SU-DHL-6 (cell line): ENCODE measurements at regions not wholly inside any gene's neighbourhood (a gene's known extent, or its start where the extent isn't known, plus 50 kb on each side); places are given as distances from the start of the nearest gene placed in this dataset.

Source experiments
- H2AFZ ChIP-seq: fragments of 200-600 bp; sonication (generic); 2 replicates; pipeline ENCODE4 v1.6.1; 2014; ENCODE audit warnings: low read depth, mild to moderate bottlenecking, moderate library complexity, mixed read lengths, antibody characterized with exemption, low read length; ENCODE audit not compliant: severe bottlenecking
- H3F3A ChIP-seq: fragments of 200-600 bp; shearing (Covaris generic); 2 replicates; pipeline ENCODE4 v1.6.0; 2016; ENCODE audit warnings: antibody characterized with exemption, mild to moderate bottlenecking; ENCODE audit not compliant: insufficient read depth
- H3K27ac ChIP-seq: fragments of 200-600 bp; sonication (generic); 2 replicates; pipeline ENCODE4 v1.5.1; 2016; ENCODE audit warnings: low read depth, mild to moderate bottlenecking, low read length, moderate library complexity, mixed read lengths
- H3K27me3 ChIP-seq: fragments of 200-600 bp; sonication (generic), shearing (Covaris generic); 2 replicates; pipeline ENCODE4 v1.6.0; 2014; ENCODE audit warnings: mild to moderate bottlenecking, low read length
- H3K36me3 ChIP-seq: fragments of 200-600 bp; sonication (generic); 2 replicates; pipeline ENCODE4 v1.6.1; 2014; ENCODE audit warnings: mild to moderate bottlenecking, low read length, mixed read lengths
- H3K4me2 ChIP-seq: fragments of 300-600, 200-600 bp; shearing (Covaris generic), sonication (generic); 2 replicates; pipeline ENCODE4 v1.6.0; 2014; ENCODE audit warnings: low read length, low read depth, mild to moderate bottlenecking; ENCODE audit not compliant: poor library complexity, severe bottlenecking
- H3K4me3 ChIP-seq: fragments of 200-600 bp; sonication (generic); 2 replicates; pipeline ENCODE4 v1.5.1; 2014; ENCODE audit warnings: antibody characterized with exemption, low read length, mild to moderate bottlenecking, mixed read lengths; ENCODE audit not compliant: insufficient read depth, poor library complexity, severe bottlenecking
- H3K79me2 ChIP-seq: fragments of 200-600 bp; sonication (generic); 2 replicates; pipeline ENCODE4 v1.6.1; 2014; ENCODE audit warnings: mild to moderate bottlenecking, low read length, moderate library complexity; ENCODE audit not compliant: insufficient read depth
- H3K9ac ChIP-seq: fragments of 200-600 bp; sonication (generic); 2 replicates; pipeline ENCODE4 v1.7.0; 2014; ENCODE audit warnings: mild to moderate bottlenecking, low read length
- H3K9me2 ChIP-seq: fragments of 200-600 bp; sonication (generic); replicated peaks from 2 replicates; pipeline ENCODE4 v1.6.1; 2014; ENCODE audit warnings: low read length; ENCODE audit not compliant: insufficient read depth
- H3K9me3 ChIP-seq: fragments of 200-600 bp; sonication (generic); 2 replicates; pipeline ENCODE4 v1.6.1; 2014; ENCODE audit warnings: low read length, mixed read lengths; ENCODE audit not compliant: insufficient read depth
- H4K20me1 ChIP-seq: fragments of 200-600 bp; sonication (generic); 2 replicates; pipeline ENCODE4 v1.6.1; 2014; ENCODE audit warnings: low read depth, mild to moderate bottlenecking, antibody characterized with exemption, low read length, moderate library complexity, mixed read lengths
- CTCF ChIP-seq: fragments of 200-600 bp; sonication (generic); IDR thresholded peaks from one replicate; pipeline ENCODE4 v1.5.1; 2017; ENCODE audit warnings: antibody characterized with exemption, mild to moderate bottlenecking, low read length, moderate library complexity; ENCODE audit not compliant: insufficient read depth, poor library complexity, severe bottlenecking
- EZH2phosphoT487 ChIP-seq: fragments of 200-600 bp; sonication (generic), shearing (Covaris generic); conservative IDR thresholded peaks from 2 replicates; pipeline ENCODE4 v1.6.1; 2018; ENCODE audit warnings: mild to moderate bottlenecking, antibody characterized with exemption, low read length, moderate library complexity, mixed read lengths

GRCh38 chr11:116231543-116231942, 541.2 kb downstream of the BUD13 start:
- no peak overlapping the region for H3K9ac ChIP-seq
- H3K9me3 ChIP-seq: no peaks in the 10 kb centered on the region
- H3K9me2 ChIP-seq: no peaks in the 10 kb centered on the region
- H3K27ac ChIP-seq: no peak overlapping the region
- no peaks in the 10 kb centered on the region for H4K20me1 ChIP-seq
- no peaks in the 10 kb centered on the region for H3K79me2 ChIP-seq
- TF ChIP-seq EZH2phosphoT487: no peak
- TF ChIP-seq CTCF: no peak
- H3F3A ChIP-seq: no peaks in the 10 kb centered on the region
- no peak overlapping the region for H2AFZ ChIP-seq
- no peak overlapping the region for H3K4me3 ChIP-seq
- H3K27me3 ChIP-seq: no peaks in the 10 kb centered on the region
- no peaks in the 10 kb centered on the region for H3K36me3 ChIP-seq
- no peak overlapping the region for H3K4me2 ChIP-seq

GRCh38 chr11:116230438-116230837, 542.3 kb downstream of the BUD13 start:
- Histone ChIP-seq H3K27ac (no peak overlapping the region), H3K9ac (no peak overlapping the region), H3K4me2 (no peak overlapping the region), H3K36me3 (no peaks in the 10 kb centered on the region), H4K20me1 (no peaks in the 10 kb centered on the region), H3F3A (no peaks in the 10 kb centered on the region), H3K4me3 (no peak overlapping the region), H3K9me2 (no peaks in the 10 kb centered on the region), H2AFZ (no peak overlapping the region), H3K79me2 (no peaks in the 10 kb centered on the region), H3K9me3 (no peaks in the 10 kb centered on the region), H3K27me3 (no peaks in the 10 kb centered on the region)
- TF ChIP-seq EZH2phosphoT487: no peak
- TF ChIP-seq CTCF: no peak

- no peaks in the 10 kb centered on the region for H4K20me1 ChIP-seq
- H3K9ac ChIP-seq: no peak overlapping the region
- H3K36me3 ChIP-seq: no peaks in the 10 kb centered on the region
- H2AFZ ChIP-seq: no peak overlapping the region
- no peak overlapping the region for H3K27ac ChIP-seq
- no peaks in the 10 kb centered on the region for H3K9me2 ChIP-seq
- no peak overlapping the region for H3K4me2 ChIP-seq
- no peaks in the 10 kb centered on the region for H3K27me3 ChIP-seq
- no peak overlapping the region for H3K4me3 ChIP-seq
- no peak for TF ChIP-seq EZH2phosphoT487
- TF ChIP-seq CTCF: no peak
- no peaks in the 10 kb centered on the region for H3F3A ChIP-seq
- H3K79me2 ChIP-seq: no peaks in the 10 kb centered on the region
- H3K9me3 ChIP-seq: no peaks in the 10 kb centered on the region
Observed at GRCh38 chr11:116229236-116229970, 543.4 kb downstream of the BUD13 start.
